HG03432 (cell line): ENCODE measurements at regions not wholly inside any gene's neighbourhood (a gene's known extent, or its start where the extent isn't known, plus 50 kb on each side); places are given as distances from the start of the nearest gene placed in this dataset.

Experiments
- ATAC-seq: cut with Tn5 transposase; IDR thresholded peaks from one replicate; pipeline ENCODE4 v1.9.1; 2021; ENCODE audit warnings: mild to moderate bottlenecking, moderate library complexity; ENCODE audit not compliant: unreplicated experiment

DNA sequence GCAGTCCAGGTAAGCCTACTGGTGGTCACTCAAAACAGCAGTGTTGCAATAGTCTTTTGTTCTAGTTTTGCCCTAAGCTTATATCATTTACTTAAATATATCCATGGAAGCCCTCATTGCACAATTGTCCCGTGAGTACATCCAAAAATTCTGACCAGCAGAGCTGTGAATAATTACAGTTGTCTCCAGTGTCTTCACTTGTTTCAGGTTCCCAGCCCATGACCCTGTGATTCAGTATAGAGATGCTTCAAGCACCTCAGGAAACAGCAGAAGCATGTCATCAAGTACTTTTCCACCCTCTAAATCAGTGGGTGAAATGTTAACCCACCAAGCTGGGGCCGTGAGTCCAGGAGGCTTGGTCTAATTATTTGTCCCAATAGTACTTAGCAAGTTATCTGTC lies 214.9 kb upstream of the RPS6KA3 start:
- no peak for ATAC-seq

DNA sequence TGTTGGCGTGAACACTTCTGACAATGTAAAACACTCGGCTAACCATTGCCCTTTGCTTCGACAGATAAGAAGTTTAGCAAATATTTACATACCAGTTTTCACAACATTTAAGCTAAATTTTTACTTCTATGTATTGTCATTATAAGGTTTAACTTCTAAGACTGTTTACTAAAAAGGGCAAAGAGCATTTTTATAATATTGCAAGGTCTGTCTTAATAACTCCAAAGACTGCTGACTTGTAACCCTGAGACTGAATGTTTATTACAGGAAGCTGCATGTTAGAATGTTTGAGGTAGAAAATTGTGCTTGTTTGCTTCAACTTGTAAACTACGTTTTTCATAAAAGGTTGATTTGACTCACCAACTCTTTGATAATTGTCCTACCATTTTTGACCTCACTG lies 213.2 kb upstream of the RPS6KA3 start:
- ATAC-seq, result no peak

DNA sequence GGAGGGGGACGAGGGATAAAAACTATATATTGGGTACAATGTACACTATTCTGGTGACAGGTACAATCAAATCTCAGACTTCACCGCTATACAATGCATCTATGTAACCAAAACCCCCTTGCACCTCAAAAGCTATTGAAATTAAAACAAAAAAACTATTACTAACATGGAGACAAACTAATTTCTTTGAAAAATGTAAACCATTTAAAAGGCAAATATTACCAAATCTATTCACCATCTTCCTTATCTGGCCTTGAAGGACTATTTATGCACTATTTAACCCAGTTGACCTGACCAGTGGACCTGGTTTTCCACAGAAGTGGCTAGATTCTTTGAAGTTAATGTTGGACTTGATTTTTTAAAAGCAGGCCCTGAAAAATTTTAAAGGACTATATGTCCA lies 212.3 kb upstream of the RPS6KA3 start:
- ATAC-seq, result no peak

DNA sequence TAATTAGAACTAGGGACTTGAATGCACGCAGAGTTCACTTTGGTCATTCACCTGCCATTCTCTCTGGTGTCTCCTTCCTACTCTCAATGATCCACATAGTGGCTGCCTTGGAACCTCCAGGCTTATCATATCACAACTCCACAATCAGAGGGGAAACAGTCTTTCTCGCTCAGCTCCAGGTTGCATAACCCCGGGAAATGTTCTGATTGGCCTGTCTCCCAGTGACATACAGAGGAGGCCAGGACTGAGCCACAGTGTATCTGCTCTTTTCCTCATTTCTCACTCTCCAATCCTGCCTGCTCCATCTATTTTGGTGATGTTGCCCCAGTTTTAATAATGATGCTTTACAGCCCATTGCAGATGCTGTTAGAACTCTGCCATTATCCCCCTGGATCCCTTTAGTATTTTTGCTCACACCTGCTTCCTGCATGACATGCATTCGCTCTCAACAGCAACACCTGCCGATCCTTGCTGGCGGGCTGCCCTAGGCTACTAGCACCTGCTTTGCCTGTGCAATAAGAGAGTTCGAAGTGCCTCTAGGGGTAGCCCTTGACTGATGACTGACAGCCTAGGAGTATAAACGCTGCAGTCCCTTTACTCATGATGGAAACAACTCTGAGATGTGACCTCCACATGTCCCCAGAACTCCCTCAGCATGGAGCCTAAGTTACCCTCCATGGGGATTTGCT lies 211.3 kb upstream of the RPS6KA3 start:
- ATAC-seq, result no peak

DNA sequence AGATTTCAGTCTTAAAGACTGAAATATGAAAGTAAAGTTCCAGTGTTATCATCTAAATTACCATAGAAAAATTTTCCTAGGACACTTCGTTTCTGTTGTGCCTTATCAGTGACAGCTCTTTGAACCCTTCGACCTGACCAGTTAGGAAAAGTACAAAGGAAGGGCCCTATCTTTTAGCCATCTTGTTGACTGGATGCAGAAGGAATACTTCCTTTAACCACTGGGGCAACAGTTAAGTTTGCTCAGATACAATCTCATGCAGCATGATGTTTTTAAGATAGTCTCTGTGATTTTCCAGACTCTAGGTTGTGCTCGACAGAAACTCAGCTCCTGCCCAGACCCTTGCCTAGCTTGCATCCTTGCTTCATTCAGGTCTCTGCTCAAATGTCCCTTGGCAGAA lies 210.5 kb upstream of the RPS6KA3 start:
- no peak for ATAC-seq

DNA sequence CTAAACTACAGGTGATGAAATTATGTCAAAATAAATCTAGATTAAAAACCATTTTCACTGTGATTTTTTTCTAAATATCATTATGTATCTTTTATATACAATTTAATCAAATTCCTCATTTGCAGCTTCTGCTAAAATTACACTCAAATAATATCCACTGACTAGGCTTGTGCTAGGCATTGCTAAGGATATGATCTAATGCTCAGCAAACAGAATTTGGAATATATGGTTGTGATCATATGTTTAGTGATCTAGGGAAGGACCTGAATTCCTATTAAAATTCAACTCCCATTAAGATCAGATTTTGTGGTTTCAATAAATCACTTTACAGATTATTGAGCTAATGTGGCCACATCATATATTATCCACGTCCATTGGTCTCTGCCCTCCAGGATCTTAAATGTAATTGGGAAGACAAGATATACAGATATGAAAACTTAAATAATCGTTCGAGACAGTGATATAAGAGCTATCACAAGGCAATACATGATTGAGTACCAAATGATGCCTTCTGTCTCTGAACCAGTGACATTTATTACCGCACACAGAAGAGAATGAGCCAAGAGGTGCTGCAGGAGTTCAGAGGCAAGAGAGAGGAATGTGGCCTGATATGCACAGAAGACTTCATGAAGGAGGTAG lies 206.0 kb upstream of the RPS6KA3 start:
- ATAC-seq, result no peak

DNA sequence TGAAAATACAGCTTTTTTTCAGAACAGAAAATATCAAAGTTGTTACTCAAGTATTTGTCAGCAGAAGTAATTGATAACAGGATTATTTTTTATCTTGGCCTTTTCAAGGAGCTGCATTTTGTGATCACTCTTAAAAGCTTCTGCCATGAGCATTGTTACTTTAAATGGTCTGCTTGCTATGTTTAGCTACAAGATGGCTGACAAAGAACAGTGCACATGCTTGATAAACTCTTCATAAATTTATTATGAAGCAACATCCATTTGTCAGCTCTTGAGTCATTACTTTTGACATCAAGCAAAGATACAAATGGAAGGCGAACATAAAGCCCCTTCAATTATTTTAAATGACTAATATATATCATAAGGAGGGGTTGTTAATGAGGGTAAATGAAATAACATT lies 205.4 kb upstream of the RPS6KA3 start:
- ATAC-seq, result no peak

DNA sequence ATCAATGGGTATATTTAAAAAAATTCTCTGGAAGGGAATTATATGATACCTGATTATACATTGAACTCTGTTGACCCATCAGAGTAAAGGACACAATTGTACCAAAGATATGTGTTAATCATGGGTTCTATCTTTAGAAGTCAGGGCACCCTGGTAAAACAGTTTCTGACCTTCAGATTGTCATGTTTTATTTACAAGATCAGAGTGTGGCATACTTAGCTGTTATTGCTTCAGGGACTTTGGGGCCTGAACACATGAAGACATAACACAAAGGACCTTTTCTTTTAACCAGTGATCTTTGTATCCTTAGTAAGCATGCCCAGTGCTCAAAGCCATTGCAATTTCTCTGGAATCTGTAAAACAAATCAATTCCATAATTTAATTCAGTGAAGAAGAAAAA lies 204.8 kb upstream of the RPS6KA3 start:
- ATAC-seq, result no peak

DNA sequence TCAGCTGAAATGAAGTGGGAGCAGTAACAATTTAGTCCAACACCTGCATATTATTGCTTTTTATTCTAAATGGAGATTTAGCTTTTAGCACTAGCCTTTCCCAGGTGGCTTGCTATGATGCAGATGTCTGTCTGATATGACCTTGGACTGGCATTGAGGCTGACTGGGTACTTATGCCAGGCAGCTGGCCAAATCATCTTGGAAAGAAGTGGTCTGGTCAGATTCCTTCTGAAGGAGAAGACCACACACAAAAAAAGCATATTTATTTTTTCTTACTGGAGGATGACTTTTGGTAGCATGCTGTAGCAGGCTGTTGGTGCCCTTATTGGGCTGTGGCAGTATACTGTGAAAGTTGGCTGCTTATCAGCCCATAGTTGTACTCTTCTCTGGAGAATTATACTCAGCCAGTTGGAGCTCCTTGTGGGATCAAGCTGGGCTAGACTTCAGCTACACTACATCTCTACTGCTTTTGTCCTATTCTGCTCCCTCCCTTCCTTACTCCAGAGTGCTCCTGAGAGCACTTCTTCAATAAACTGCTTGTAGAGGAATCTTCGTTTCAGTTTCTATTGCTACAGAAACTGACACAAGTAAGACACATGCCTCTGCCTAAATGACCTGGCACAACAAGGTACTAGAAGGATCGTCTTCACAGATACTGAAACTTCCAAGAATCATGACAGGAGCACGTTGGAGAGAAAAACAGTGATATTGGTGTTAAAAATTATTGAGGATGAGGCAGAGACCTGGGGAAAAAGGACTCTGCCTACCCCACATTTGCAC lies 196.8 kb upstream of the RPS6KA3 start:
- ATAC-seq, result peak; percentile 68

DNA sequence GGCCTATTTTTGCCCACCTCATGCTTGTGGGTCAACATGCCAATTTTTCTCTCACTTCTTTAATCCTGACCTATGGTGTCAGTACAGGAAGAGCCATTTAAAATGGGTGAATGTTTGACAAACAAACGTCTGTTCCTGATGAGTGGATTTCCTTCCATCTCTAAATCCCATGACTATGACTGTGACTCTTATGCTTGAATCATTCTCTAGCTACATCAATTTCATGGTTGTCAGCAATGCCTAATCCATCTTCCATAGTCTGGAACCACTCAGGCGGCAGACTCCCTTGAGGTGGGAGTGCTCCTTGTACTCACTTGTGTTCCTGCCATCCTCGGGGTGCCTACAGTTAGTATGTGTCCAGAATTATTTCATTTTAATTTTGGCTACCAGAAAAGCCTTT lies 194.9 kb upstream of the RPS6KA3 start:
- ATAC-seq, result no peak

DNA sequence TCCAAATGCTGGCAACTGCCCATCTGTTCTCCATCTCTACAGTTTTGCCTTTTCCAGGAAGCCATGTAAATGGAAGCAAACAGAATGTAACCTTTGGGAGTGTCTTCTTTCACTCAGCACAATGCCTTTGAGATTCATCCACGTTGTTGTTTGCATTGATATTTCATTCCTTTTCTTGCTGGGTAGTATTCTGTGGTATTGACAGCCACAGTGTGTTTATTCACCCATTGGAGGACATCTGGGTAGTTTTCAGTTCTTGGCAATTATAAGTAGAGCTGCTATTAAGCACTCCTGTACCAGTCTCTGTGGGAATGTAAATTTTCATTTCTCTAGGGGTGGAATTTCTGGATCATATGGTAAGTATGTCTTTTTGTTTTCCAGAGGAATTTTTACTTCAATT lies 194.3 kb upstream of the RPS6KA3 start:
- no peak for ATAC-seq

DNA sequence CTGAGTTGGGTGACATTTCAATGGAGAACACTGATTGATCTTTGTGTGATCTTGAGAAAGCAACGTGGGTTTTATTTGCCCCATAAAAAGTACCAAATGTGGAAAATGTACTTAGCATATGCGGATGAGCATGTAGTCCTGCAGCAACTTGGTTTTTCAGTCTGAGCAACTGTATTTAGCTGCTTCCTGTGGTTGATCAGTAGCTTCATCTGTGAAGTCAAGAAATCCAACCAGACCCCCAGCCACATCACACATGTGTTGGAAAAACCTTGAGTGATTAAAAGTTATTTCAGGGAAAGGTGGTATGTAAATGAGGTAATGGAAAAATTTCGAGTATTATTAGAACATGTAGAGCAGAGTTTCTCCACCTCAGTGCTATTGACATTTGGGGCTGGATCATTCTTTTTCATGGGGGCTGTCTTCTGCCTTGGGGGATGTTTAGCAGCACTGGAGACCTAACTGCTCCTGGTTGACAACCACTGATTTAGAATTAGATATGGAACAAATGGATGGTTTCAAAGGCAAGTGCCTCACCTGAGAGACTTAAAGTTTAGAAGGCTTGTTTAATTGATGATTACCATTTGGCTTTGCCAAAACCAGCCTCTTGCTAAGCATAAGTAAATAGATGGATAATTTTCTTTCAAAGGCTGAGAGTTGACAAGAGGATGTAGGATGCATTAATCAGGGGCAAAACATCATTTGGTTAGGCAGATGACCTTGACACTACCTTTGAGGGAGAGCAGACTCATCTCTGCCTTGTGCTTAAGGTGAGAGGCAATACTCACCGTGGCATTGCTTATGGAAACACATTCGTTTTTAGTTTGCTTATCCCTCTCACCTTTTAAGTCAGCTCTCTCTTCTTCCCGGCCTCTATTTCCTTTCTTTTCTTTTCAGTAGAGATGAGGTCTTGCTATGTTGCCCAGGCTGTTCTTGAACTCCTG lies 193.0 kb upstream of the RPS6KA3 start:
- no peak for ATAC-seq

DNA sequence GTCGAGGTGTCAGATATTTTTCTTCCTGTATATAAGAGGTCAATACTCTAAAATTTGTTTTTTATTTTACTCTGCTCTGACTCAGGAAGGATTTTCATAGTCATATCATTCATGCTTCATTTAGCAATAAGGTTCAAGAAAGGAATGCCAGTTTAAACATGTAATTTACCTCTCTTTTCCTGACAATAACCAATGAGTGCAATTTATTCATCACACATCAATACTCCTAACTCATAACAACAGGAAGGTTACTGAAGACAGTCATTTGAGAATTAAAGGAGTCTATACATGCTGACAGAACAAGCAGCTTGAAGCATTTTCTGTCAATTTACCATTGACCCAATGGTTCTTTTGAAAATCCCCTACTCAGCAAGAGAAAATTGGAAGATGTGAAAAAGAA lies 190.3 kb upstream of the RPS6KA3 start:
- ATAC-seq, result no peak

DNA sequence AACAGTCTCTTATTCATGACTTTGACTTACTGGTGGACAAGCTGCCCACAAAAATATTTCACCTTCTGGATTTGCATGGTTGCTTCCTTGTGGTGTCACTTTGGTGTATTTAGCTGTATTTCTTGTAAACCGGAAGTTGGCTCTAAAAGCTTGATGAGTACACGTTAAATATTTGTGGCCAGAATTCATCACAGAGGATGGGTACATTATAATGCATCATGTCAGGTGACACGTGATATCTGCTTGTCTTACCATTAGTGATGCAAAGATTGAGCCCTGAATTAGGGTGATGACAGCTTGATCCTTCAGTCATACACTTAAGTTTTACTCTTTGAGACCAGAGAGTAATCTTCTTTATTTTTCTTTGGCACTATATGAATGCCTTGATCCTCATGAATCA lies 188.3 kb upstream of the RPS6KA3 start:
- no peak for ATAC-seq

DNA sequence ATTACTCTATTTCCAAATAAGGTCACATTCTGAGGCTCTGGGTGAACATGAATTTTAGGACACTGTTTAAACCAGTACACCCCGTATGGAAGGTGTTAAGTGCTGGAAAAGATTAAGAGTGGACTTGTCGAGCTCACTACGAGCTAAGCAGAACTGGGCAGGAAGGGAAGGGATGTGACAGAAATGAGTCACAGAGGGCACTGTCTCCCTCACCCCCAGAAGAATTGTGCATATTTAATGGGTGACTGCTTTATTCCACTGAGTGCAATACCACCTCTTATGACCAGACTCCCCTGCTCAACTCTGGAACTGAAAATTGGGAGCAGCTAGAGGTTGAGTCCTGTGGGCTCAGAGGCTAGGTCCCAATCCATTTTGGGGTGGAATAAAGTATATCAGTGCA lies 187.4 kb upstream of the RPS6KA3 start:
- no peak for ATAC-seq

DNA sequence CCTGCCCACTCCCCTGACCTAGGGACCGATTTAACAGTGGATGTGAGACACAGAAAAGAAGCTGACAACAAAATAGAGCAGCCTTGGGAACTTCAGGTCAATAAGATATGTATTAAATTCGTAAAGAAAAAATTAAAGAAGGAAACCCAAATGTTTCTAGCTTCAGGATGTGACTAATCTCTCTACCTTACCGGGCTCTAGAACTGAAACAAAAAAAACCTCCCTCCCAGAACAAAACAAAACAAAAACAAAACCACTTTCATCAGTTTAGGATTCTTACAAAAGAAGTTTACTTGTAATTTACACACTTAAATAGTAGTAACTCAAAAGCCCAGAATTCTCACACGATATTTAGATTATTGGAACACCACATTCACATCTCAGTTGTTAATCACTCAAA lies 185.8 kb upstream of the RPS6KA3 start:
- ATAC-seq, result peak; percentile 85

DNA sequence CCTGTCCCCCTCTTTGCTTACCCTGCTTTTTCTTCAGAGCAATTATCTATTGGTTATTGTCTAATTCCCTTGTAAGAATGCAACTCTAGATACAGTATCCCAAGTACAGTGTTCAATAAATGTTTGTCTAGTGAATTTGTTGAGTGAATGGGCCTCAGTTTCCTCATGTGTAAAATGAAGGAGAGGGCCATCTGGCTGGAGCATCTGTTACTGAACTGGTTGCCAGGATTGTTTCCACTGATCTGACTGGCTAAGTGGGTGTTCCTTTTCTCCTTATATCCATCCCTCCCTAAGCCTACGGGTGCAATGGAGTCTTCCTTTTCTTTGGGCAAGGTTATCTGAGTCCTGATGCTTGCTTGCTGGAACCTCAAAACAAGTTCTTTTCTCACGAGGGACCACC lies 185.2 kb upstream of the RPS6KA3 start:
- ATAC-seq, result no peak

DNA sequence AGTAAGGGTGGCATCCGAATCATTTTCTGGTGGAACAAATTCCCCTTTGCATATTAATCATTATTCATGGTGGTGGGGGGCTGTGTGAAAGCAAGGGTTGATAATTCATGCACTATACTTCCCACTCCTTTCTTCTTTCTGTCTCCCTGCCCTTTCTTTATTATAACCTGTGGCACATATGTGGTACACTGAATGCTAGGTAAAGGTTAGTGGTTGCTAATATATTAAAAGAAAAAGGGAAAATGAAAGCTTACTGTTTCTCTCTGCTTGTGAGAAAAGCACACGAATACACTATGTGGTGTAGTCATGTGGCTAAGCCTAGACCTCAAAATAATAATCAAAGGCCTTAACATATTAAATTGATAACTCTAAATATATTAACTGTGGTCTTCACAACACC lies 178.4 kb upstream of the RPS6KA3 start:
- ATAC-seq, result peak; percentile 62

DNA sequence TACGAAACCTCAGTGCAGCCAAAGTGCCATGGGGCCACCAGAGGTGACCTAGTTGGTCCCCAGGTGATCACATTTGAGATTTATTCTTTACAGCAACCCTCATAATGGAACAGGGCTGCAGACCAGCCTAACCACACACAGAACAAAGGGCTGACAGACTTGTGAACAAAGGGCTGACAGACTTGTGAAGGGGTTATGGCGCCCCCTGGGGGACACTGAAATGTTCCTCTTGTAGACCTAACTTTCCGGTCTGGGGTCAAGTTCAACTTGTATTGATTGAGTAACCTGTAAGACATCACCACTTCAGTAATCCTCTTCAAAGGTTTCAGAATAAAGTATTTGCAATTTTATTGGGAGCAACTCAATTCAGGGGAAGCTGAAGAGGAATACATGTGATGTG lies 175.9 kb upstream of the RPS6KA3 start:
- ATAC-seq, result peak; percentile 75

DNA sequence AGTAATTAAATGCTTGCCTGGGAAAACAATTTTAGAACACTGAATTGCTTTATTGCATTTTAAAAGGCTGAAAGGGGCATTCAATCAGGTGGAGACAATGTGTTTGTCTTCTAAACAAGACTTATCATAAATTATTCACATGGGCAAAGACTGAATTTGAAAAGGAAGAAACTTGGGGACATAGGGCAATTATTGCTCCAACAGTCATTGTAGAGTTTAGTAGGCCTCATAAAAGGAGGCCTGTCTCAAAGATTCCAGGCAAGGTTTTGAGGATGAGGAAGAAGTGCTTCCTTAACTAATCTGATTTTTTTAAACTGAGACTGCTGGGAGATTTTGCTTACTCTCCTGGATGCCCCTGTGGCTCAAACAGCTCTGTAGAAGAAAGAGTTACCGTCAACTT lies 174.4 kb upstream of the RPS6KA3 start:
- ATAC-seq, result no peak

DNA sequence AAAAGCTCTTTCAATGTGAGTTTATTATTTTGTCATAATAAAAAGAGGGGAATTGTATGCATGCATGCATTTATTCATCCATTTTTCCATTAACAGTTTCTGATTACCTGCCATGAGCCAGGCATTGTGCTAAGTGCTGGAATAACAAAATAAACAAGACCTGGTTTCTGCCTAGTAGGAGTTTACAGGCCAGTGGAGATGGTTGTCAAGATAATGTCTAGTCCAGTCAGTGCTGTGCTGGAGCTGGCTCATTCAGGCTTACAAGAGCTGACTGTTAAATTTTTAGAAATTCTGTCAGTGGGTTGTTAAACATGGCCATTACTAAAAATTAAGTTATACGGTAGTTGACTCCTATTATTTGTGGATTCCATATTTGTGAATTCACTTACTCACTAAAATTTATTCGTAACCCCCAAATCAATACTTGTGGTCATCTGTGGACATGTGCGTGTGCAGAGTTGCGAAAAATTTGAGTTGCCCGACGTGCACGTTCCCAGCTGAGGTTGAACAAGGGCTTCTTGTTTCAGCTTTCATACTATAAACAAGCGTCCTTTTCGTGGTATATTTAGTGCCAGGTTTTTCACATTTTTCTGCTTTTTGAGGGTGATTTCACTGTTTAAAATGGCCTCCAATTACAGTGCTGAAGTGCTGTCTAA lies 172.3 kb upstream of the RPS6KA3 start:
- no peak for ATAC-seq
